ENCODE measurements at regions not wholly inside any gene's neighbourhood (a gene's known extent, or its start where the extent isn't known, plus 50 kb on each side); places are given as distances from the start of the nearest gene placed in this dataset.

GRCh38 chr17:77592106-77592865 is 366.2 kb upstream of the TNRC6C start:
- Histone ChIP-seq H3K4me1 (ENCODE audit: control insufficient read depth in 4 of 4, insufficient read depth in 4 of 4, low read length in 3 of 4) (no peaks in the 10 kb centered on the region), H3K27me3 (ENCODE audit: control insufficient read depth in 4 of 4, insufficient read depth in 4 of 4, low read length in 3 of 4) (peaks cover 0 to 2% (median 0%) of the 10 kb centered on the region in 4 donors), H3K4me3 (ENCODE audit: low read depth in 1 of 3, low read length in 3 of 3) (no peak overlapping the region), H3K9me3 (ENCODE audit: control insufficient read depth in 4 of 4, low read length in 3 of 4) (peaks cover 0 to 5% (median under 1%) of the 10 kb centered on the region in 4 donors), H3K36me3 (ENCODE audit: control insufficient read depth in 4 of 4, insufficient read depth in 3 of 4, low read depth in 1 of 4, low read length in 3 of 4) (no peaks in the 10 kb centered on the region), H3K9ac (ENCODE audit: low read depth in 1 of 2, low read length in 2 of 2) (no peak overlapping the region), H3K27ac (ENCODE audit: low read depth in 1 of 2, low read length in 2 of 2) (no peak overlapping the region)
- 71% methylated on average over 13 of the region's 13 CpGs for WGBS
- DNase-seq (ENCODE audit: low spot score) = no peak
- TF ChIP-seq HNF4A (conservative IDR thresholded peaks at IDR 0.05) = no peak
- TF ChIP-seq RXRA (IDR thresholded peaks at IDR 0.05) = no peak
- TF ChIP-seq ZBTB33 (IDR thresholded peaks at IDR 0.05) = no peak
- TF ChIP-seq REST (IDR thresholded peaks at IDR 0.05) = no peak
- TF ChIP-seq EGR1 (IDR thresholded peaks at IDR 0.05; ENCODE audit: low read depth in 2 of 2) = no peak
- no peak for TF ChIP-seq MAX (IDR thresholded peaks at IDR 0.05)
- no peak for TF ChIP-seq YY1 (IDR thresholded peaks at IDR 0.05)
- TF ChIP-seq NR2F2 (IDR thresholded peaks at IDR 0.05) = no peak
- TF ChIP-seq JUND (IDR thresholded peaks at IDR 0.05) = no peak
- TF ChIP-seq HNF4G (IDR thresholded peaks at IDR 0.05) = no peak
- no peak for TF ChIP-seq ATF3 (IDR thresholded peaks at IDR 0.05)
- no peak for TF ChIP-seq TAF1 (conservative IDR thresholded peaks at IDR 0.05)
- TF ChIP-seq GABPA (IDR thresholded peaks at IDR 0.05 in 1 of 2, conservative IDR thresholded peaks at IDR 0.05 in 1 of 2) = no peak

GRCh38 chr17:77593081-77593480 is 365.4 kb upstream of the TNRC6C start:
- TF ChIP-seq REST (IDR thresholded peaks at IDR 0.05) (no peak), CTCF (IDR thresholded peaks at IDR 0.05; ENCODE audit: low read depth, low read length, missing input control) (no peak), EGR1 (IDR thresholded peaks at IDR 0.05; ENCODE audit: low read depth in 2 of 2) (no peak), TAF1 (conservative IDR thresholded peaks at IDR 0.05) (no peak), ATF3 (IDR thresholded peaks at IDR 0.05) (no peak)
- Histone ChIP-seq H3K4me1 (ENCODE audit: control insufficient read depth in 4 of 4, insufficient read depth in 4 of 4, low read length in 3 of 4) (no peaks in the 10 kb centered on the region), H3K4me3 (ENCODE audit: low read depth in 1 of 3, low read length in 3 of 3) (no peak overlapping the region), H3K9ac (ENCODE audit: low read depth in 1 of 2, low read length in 2 of 2) (no peak overlapping the region), H3K27me3 (ENCODE audit: control insufficient read depth in 4 of 4, insufficient read depth in 4 of 4, low read length in 3 of 4) (peaks cover 0 to 2% (median 0%) of the 10 kb centered on the region in 4 donors), H3K27ac (ENCODE audit: low read depth in 1 of 2, low read length in 2 of 2) (no peak overlapping the region), H3K9me3 (ENCODE audit: control insufficient read depth in 4 of 4, low read length in 3 of 4) (no peaks in the 10 kb centered on the region), H3K36me3 (ENCODE audit: control insufficient read depth in 4 of 4, insufficient read depth in 3 of 4, low read depth in 1 of 4, low read length in 3 of 4) (no peaks in the 10 kb centered on the region)
- 72% methylated on average over 5 of the region's 5 CpGs for WGBS
- DNase-seq (ENCODE audit: low spot score) = peak; percentile 22

All from liver (tissue), 8 donors.